HEK293 (cell line): ENCODE measurements at regions not wholly inside any gene's neighbourhood (a gene's known extent, or its start where the extent isn't known, plus 50 kb on each side); places are given as distances from the start of the nearest gene placed in this dataset.

Source experiments
- CTCF ChIA-PET: fragments of 350-600 bp; formaldehyde crosslinking; extraction: SDS; loops from one replicate; lab custom pipeline; 2021; ENCODE audit warnings: antibody characterized with exemption; lab: Yijun Ruan, JAX
- POLR2A ChIA-PET: fragments of 300-600 bp; formaldehyde crosslinking; extraction: SDS; loops from one replicate; lab custom pipeline; 2020; ENCODE audit warnings: antibody characterized with exemption, inconsistent platforms; lab: Yijun Ruan, JAX
- H3K27ac ChIP-seq: fragments of 200-500 bp; sonication (Bioruptor generic); 2 replicates; pipeline ENCODE4 v1.5.1; 2014; ENCODE audit warnings: low read depth, low read length, control low read depth, inconsistent platforms; ENCODE audit errors: extremely low read depth
- H3K36me3 ChIP-seq, 2 experiments: fragments of 200-500 bp in 1 of 2; sonication (Bioruptor generic) in 1 of 2; 1 replicate in 1 of 2; 2 replicates in 1 of 2; pipeline ENCODE4 v1.5.1; 2014 to 2017; ENCODE audit warnings: inconsistent platforms in 2 of 2, low read length in 2 of 2; ENCODE audit not compliant: control insufficient read depth in 2 of 2, insufficient read depth in 1 of 2
- H3K4me1 ChIP-seq: fragments of 200-500 bp; sonication (Bioruptor generic); 2 replicates; pipeline ENCODE4 v1.5.1; 2014; ENCODE audit warnings: mild to moderate bottlenecking, low read length, inconsistent platforms; ENCODE audit not compliant: control insufficient read depth, insufficient read depth
- H3K4me3 ChIP-seq: 2 replicates; pipeline ENCODE4 v1.5.1; 2011; ENCODE audit warnings: low read depth, mild to moderate bottlenecking, control low read depth, low read length, moderate library complexity
- H3K9me3 ChIP-seq: fragments of 200-500 bp; sonication (Bioruptor generic); 2 replicates; pipeline ENCODE4 v1.5.1; 2014; ENCODE audit warnings: low read depth, low read length, inconsistent platforms; ENCODE audit not compliant: control insufficient read depth, insufficient read depth
- ZBTB21 ChIP-seq: fragments of 450-650 bp; formaldehyde crosslinking; IDR thresholded peaks from 2 replicates; pipeline ENCODE4 v1.5.1; 2017; ENCODE audit warnings: missing biosample characterization, missing genetic modification characterization
- ZNF24 ChIP-seq: fragments of 450-650 bp; formaldehyde crosslinking; IDR thresholded peaks from 2 replicates; pipeline ENCODE4 v1.5.1; 2016; ENCODE audit warnings: missing biosample characterization, missing genetic modification characterization
- ZNF292 ChIP-seq: fragments of 450-650 bp; formaldehyde crosslinking; IDR thresholded peaks from 2 replicates; pipeline ENCODE4 v1.5.1; 2016; ENCODE audit warnings: low read depth, missing biosample characterization, missing genetic modification characterization, borderline replicate concordance
- ZNF311 ChIP-seq: fragments of 450-650 bp; formaldehyde crosslinking; IDR thresholded peaks from 2 replicates; pipeline ENCODE4 v1.5.1; 2017; ENCODE audit warnings: missing biosample characterization, missing genetic modification characterization, borderline replicate concordance
- ZNF423 ChIP-seq: fragments of 450-650 bp; formaldehyde crosslinking; IDR thresholded peaks from 2 replicates; pipeline ENCODE4 v1.5.1; 2016; ENCODE audit warnings: missing biosample characterization, missing genetic modification characterization
- ZNF776 ChIP-seq: fragments of 450-650 bp; formaldehyde crosslinking; IDR thresholded peaks from 2 replicates; pipeline ENCODE4 v1.5.0; 2017; ENCODE audit warnings: missing biosample characterization, missing genetic modification characterization, borderline replicate concordance
- ZNF843 ChIP-seq: fragments of 450-650 bp; formaldehyde crosslinking; IDR thresholded peaks from 2 replicates; pipeline ENCODE4 v1.5.1; 2016; ENCODE audit warnings: missing biosample characterization, missing genetic modification characterization
- ZSCAN23 ChIP-seq: fragments of 450-650 bp; formaldehyde crosslinking; IDR thresholded peaks from 2 replicates; pipeline ENCODE4 v1.5.1; 2016; ENCODE audit warnings: missing biosample characterization, missing genetic modification characterization
- TF ChIP-seq, protein P1 (sequence below): fragments of 450-650 bp; formaldehyde crosslinking; IDR thresholded peaks from 2 replicates; pipeline ENCODE4 v1.5.1; 2016; ENCODE audit warnings: missing biosample characterization, missing genetic modification characterization
- TF ChIP-seq, protein P2 (sequence below): fragments of 450-650 bp; formaldehyde crosslinking; IDR thresholded peaks from 2 replicates; pipeline ENCODE4 v1.5.1; 2017; ENCODE audit warnings: missing biosample characterization, missing genetic modification characterization
- TF ChIP-seq, protein P3 (sequence below): fragments of 450-650 bp; formaldehyde crosslinking; IDR thresholded peaks from 2 replicates; pipeline ENCODE4 v1.5.1; 2016; ENCODE audit warnings: missing biosample characterization, missing genetic modification characterization

- TF ChIP-seq, protein P1, sequence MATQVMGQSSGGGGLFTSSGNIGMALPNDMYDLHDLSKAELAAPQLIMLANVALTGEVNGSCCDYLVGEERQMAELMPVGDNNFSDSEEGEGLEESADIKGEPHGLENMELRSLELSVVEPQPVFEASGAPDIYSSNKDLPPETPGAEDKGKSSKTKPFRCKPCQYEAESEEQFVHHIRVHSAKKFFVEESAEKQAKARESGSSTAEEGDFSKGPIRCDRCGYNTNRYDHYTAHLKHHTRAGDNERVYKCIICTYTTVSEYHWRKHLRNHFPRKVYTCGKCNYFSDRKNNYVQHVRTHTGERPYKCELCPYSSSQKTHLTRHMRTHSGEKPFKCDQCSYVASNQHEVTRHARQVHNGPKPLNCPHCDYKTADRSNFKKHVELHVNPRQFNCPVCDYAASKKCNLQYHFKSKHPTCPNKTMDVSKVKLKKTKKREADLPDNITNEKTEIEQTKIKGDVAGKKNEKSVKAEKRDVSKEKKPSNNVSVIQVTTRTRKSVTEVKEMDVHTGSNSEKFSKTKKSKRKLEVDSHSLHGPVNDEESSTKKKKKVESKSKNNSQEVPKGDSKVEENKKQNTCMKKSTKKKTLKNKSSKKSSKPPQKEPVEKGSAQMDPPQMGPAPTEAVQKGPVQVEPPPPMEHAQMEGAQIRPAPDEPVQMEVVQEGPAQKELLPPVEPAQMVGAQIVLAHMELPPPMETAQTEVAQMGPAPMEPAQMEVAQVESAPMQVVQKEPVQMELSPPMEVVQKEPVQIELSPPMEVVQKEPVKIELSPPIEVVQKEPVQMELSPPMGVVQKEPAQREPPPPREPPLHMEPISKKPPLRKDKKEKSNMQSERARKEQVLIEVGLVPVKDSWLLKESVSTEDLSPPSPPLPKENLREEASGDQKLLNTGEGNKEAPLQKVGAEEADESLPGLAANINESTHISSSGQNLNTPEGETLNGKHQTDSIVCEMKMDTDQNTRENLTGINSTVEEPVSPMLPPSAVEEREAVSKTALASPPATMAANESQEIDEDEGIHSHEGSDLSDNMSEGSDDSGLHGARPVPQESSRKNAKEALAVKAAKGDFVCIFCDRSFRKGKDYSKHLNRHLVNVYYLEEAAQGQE (tag by site-specific recombination): no peak
- TF ChIP-seq ZNF423 (tag by site-specific recombination) (no peak), ZNF776 (tag by site-specific recombination) (no peak), ZNF311 (no peak)
- TF ChIP-seq, protein P2, sequence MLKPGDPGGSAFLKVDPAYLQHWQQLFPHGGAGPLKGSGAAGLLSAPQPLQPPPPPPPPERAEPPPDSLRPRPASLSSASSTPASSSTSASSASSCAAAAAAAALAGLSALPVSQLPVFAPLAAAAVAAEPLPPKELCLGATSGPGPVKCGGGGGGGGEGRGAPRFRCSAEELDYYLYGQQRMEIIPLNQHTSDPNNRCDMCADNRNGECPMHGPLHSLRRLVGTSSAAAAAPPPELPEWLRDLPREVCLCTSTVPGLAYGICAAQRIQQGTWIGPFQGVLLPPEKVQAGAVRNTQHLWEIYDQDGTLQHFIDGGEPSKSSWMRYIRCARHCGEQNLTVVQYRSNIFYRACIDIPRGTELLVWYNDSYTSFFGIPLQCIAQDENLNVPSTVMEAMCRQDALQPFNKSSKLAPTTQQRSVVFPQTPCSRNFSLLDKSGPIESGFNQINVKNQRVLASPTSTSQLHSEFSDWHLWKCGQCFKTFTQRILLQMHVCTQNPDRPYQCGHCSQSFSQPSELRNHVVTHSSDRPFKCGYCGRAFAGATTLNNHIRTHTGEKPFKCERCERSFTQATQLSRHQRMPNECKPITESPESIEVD (tag by site-specific recombination): no peak
- TF ChIP-seq, protein P3, sequence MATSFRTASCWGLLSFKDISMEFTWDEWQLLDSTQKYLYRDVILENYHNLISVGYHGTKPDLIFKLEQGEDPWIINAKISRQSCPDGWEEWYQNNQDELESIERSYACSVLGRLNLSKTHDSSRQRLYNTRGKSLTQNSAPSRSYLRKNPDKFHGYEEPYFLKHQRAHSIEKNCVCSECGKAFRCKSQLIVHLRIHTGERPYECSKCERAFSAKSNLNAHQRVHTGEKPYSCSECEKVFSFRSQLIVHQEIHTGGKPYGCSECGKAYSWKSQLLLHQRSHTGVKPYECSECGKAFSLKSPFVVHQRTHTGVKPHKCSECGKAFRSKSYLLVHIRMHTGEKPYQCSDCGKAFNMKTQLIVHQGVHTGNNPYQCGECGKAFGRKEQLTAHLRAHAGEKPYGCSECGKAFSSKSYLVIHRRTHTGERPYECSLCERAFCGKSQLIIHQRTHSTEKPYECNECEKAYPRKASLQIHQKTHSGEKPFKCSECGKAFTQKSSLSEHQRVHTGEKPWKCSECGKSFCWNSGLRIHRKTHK (tag by site-specific recombination): no peak
Measured at GRCh38 chr3:106457281-106458180, 588.7 kb upstream of the CBLB start (continued).

DNA sequence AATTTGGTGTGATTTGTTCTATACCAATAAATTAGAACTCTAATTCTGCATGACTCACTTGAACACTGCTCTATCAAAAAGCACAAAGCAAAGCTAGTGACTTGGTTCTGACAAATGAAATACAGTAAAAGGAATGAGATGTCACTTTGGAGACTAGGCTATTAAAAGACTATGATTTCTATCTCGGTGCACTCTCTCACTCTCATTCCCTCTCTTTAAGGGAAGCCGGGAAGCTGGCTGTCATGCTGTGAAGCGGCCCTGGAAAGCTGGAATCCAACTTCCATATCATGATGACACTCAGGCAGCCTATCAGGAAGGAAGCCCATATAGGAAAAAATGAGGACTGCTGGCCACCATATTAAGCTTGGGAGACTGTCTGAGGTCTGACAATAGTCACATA lies 590.1 kb upstream of the CBLB start:
- Histone ChIP-seq H3K4me3 (no peak overlapping the region), H3K9me3 (no peaks in the 10 kb centered on the region)
- TF ChIP-seq ZNF292 (tag by site-specific recombination) (no peak), ZBTB21 (tag by site-specific recombination) (no peak), ZSCAN23 (tag by site-specific recombination) (no peak), ZNF24 (tag by site-specific recombination) (no peak)
- TF ChIP-seq, all 188 proteins: peak for 0
- POLR2A ChIA-PET: no interaction called here
- no peaks in the 10 kb centered on the region for H3K36me3 ChIP-seq
- CTCF ChIA-PET: interaction anchor here (0.6 kb wide), 1 partner anchor 77 kb away, joined by 4 read pairs; no protein-coding TSS in a partner anchor
- H3K27ac ChIP-seq: no peak overlapping the region
- no peaks in the 10 kb centered on the region for H3K4me1 ChIP-seq

- TF ChIP-seq ZNF843 (tag by site-specific recombination): no peak
- CTCF ChIA-PET: no interaction called here
Measured at GRCh38 chr3:106466881-106467280, 598.1 kb upstream of the CBLB start.

More at GRCh38 chr3:106466881-106467280, 598.1 kb upstream of the CBLB start:
- Histone ChIP-seq H3K27ac (no peak overlapping the region), H3K36me3 (no peaks in the 10 kb centered on the region), H3K4me1 (no peaks in the 10 kb centered on the region), H3K9me3 (no peaks in the 10 kb centered on the region), H3K4me3 (no peak overlapping the region)
- POLR2A ChIA-PET: no interaction called here
